ENCODE measurements at regions not wholly inside any gene's neighbourhood (a gene's known extent, or its start where the extent isn't known, plus 50 kb on each side); places are given as distances from the start of the nearest gene placed in this dataset.

DNA sequence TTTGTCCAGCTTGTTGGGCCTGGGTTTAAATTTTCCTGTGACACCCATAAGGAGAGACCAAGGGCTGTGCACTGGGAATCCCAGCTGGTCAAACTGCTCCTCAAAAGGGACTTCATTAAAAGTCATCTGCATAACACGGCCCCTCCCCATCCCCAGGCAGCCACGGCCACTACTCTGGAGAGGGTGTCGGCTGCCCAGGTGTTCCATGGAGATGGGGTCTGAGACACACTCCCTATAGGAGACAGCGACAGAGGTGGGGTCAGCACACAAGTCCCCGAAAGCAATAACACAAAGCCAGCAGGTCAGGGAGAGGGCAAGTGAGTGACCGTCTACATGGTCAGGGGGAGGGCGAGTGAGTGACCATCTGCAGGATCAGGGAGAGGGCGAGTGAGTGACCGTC, 75.6 kb upstream of the BCL11B start (continued):
- TF ChIP-seq TBP (IDR thresholded peaks at IDR 0.05; ENCODE audit: low read depth, low read length) (no peak), SAP30 (IDR thresholded peaks at IDR 0.05; ENCODE audit: insufficient read depth, insufficient replicate concordance, low read length) (no peak), CEBPB (IDR thresholded peaks at IDR 0.05; ENCODE audit: low read depth, low read length) (no peak), RAD21 (IDR thresholded peaks at IDR 0.05 in 1 of 2, conservative IDR thresholded peaks at IDR 0.05 in 1 of 2; ENCODE audit: low read depth in 2 of 2, low read length in 2 of 2) (no peak), CTCF (IDR thresholded peaks at IDR 0.05; ENCODE audit: control extremely low read depth in 1 of 3, insufficient read depth in 1 of 3, low read depth in 1 of 3, low read length in 3 of 3) (no peak)
